AG09319 (cell line): ENCODE measurements at regions not wholly inside any gene's neighbourhood (a gene's known extent, or its start where the extent isn't known, plus 50 kb on each side); places are given as distances from the start of the nearest gene placed in this dataset.

Source experiments
- DNase-seq: peaks from one replicate; pipeline ENCODE4 v3.0.0-alpha.2; 2010; ENCODE audit warnings: low read depth; ENCODE audit errors: extremely low read depth
- TF ChIP-seq, protein P1 (sequence below): IDR thresholded peaks from 2 replicates; pipeline ENCODE4 v1.5.1; 2011; ENCODE audit warnings: low read depth, mild to moderate bottlenecking, inconsistent platforms, low read length, moderate library complexity

DNA sequence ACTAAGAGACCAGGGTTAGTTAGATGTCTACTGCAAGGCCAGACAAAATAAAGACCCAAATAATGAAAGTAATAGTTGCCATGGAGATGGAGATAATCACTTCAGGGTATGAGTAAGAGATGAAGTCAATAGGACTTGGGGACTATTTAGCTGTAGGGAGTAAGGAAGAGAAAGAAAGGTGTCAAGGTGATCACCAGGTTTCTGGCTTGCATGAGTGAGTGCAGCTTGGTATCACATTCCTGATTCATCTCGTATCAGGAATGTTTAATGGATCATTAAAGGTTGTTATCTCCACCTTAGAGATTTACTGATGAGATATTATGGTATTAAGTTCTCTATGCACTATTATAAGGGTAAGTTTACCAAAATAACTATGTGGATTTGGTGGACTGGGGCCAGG lies 357.4 kb upstream of the ATP11B start:
- no peak for DNase-seq
- TF ChIP-seq, protein P1, sequence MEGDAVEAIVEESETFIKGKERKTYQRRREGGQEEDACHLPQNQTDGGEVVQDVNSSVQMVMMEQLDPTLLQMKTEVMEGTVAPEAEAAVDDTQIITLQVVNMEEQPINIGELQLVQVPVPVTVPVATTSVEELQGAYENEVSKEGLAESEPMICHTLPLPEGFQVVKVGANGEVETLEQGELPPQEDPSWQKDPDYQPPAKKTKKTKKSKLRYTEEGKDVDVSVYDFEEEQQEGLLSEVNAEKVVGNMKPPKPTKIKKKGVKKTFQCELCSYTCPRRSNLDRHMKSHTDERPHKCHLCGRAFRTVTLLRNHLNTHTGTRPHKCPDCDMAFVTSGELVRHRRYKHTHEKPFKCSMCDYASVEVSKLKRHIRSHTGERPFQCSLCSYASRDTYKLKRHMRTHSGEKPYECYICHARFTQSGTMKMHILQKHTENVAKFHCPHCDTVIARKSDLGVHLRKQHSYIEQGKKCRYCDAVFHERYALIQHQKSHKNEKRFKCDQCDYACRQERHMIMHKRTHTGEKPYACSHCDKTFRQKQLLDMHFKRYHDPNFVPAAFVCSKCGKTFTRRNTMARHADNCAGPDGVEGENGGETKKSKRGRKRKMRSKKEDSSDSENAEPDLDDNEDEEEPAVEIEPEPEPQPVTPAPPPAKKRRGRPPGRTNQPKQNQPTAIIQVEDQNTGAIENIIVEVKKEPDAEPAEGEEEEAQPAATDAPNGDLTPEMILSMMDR: no peak

DNA sequence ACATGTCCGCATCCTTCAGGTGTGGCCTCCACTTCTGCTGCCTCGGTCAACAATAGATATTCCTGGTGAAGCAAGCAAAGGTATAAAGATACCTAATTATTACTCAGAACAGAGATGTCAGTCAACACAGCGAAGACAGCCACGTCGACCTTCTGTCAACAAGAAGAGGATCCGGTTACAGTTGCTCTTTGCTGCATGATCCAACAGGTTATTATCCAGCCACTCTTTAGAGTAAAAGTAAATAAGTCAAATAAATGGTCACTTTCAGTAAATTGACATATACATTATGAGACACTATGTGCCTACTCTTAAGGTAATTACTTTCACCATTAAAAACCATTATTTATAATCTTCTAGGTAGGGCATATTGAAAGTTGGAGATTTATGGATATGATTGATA lies 356.8 kb upstream of the ATP11B start:
- DNase-seq: no peak
- TF ChIP-seq, protein P1: no peak

DNA sequence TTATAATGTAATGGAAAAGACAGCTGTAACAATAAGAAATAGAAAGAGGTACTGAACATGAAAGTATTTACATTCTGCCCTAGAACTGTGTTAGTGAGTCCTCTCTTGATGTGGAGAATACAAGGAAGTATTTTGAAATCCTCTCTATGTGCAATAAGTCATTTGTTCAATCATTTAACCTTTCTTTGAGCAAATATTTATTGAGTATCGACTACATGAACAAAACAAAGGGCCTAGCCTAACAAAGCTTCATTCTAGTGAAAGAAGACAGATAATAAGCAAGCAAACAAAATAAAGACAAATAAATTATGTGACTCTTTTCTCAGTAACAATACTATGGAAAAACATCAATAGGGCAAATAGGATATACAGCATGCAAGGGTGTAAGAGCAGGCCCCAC lies 354.9 kb upstream of the ATP11B start:
- no peak for DNase-seq

DNA sequence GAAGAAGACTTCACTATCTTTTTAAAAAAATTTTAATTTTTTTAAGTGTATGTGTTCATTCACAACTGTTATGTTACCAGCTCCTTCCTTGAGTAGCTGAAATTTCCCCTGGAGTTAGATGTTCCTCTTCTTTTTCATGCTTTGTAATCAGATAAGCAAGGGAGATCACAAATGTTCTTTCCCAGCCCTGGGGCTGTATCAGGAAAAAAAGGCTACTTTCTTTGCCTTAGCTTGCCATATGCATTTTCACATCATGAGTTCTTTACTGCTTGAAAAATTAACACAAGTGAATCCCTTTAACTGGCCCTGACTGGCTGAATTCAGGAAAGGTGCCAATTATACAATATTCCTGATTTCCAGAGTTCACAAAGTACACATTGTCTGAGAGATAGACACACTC lies 353.2 kb upstream of the ATP11B start:
- TF ChIP-seq, protein P1: no peak
- no peak for DNase-seq

More for the DNA sequence above, 354.9 kb upstream of the ATP11B start:
- TF ChIP-seq, protein P1: no peak

DNA sequence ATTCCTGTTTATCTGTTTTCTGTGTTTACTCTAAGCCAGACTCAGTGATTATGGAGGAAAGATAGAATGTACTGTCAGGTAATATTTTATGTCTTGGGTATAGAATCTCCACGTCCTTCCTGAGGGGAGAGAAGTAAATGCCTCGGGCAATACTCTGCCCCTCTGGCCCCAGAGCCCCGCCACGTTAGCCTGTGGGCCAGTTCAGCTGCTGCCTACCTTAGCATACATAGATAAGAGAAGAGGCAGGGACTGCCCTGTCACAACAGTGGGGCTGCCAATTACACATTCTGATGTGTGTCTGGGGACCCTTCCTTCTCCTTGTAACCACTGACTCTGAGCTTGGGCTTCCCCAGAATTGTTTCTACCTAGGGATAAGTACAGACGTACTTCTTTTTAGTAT lies 347.7 kb upstream of the ATP11B start:
- TF ChIP-seq, protein P1: no peak
- DNase-seq: no peak

DNA sequence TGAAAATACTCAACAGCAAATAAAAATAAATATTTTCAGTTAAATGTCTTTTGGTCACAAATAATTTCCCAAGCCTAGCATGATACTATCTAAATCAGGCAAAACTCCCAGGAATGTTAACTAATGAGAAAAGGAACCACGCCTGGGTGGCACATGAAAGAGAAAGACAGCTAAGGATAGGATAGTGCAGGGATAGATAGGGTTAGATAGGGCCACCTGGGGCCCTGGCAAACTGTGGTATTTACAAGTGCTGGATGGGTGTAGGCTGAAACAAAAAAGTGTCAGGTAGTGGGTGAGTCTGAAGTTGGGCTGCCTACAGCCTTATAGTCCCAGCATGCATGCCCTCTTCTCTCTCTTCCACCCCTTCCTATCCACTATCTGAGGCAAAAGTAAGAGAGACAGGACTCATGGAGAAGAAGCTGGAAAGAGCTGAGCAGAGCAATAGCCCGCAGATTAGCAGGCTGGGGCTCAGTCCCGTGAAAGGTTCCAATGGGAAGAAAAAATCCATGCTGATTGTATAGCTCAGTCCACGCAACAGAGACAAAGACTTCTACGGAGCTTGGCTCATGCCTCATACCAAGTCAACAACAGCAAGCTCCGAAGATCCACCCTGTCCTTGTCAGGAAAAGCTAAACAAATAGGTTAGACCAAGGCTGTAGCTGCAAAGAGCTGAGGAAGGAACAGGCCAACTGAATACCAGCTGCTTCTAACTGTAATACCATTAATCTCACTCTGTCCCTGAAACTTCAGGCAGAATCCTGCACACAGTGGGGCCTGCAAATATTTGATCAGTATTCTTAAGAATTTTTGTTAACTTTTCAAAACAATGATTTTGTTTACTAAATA lies 342.1 kb upstream of the ATP11B start:
- no peak for DNase-seq
- TF ChIP-seq, protein P1: no peak

DNA sequence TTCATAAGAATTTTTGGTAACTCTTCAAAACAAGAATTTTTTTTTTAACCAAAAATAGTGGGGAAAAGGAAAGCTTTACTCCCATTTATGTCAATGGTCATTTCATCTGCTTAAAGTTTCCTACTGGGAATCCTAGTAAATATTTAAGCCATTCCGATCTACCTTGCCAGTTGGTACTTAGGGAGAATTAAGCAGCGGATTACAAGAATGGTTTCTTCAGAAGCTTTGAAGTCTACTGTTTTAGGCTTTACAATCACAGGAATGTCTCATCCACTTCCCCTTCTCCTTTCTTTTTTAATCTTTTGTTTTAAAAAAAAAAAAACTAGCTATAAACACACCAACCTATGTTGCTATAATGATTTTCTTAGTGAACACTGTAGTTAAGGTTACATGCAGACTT lies 341.4 kb upstream of the ATP11B start:
- DNase-seq: no peak
- TF ChIP-seq, protein P1: no peak
